SK-MEL-5 (cell line): ENCODE measurements at regions not wholly inside any gene's neighbourhood (a gene's known extent, or its start where the extent isn't known, plus 50 kb on each side); places are given as distances from the start of the nearest gene placed in this dataset.
"Not testable (repeated sequence)": the region's sequence is repeated elsewhere in the genome, so short reads cannot be mapped to it uniquely, and the experiment has no call there.

Experiments used
- DNase-seq: peaks from one replicate; pipeline ENCODE4 v3.0.0-alpha.2; 2016; ENCODE audit warnings: low read depth, low spot score
- in situ Hi-C: cut with HindIII; loops from 2 replicates; pipeline ENCODE4 v1.10.0; 2016; ENCODE audit warnings: low sequenced_read_pairs, high pct_unique_total_duplicates, low pct_unique_long_range_greater_than_20kb

DNA sequence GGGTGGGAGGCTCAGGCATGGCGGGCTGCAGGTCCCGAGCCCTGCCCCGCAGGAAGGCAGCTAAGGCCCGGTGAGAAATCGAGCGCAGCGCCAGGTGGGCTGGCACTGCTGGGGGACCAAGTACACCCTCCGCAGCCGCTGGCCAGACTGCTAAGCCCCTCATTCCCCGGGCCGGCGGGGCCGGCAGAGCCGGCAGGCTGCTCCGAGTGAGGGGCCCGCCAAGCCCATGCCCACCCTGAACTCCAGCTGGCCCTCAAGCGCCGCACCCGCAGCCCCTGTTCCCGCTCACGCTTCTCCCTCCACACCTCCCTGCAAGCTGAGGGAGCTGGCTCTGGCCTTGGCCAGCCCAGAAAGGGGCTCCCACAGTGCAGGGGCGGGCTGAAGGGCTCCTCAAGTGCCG lies 1361.1 kb upstream of the ZEB2 start:
- in situ Hi-C loops, DNase-seq: not testable (repeated sequence)

GRCh38 chr2:145875016-145875415 lies 1355.1 kb upstream of the ZEB2 start:
- in situ Hi-C loops, result no loop called here

GRCh38 chr2:145874466-145874865 lies 1354.5 kb upstream of the ZEB2 start:
- DNase-seq, result no peak
- in situ Hi-C loops, result no loop called here

More at GRCh38 chr2:145875016-145875415, 1355.1 kb upstream of the ZEB2 start:
- no peak for DNase-seq

DNA sequence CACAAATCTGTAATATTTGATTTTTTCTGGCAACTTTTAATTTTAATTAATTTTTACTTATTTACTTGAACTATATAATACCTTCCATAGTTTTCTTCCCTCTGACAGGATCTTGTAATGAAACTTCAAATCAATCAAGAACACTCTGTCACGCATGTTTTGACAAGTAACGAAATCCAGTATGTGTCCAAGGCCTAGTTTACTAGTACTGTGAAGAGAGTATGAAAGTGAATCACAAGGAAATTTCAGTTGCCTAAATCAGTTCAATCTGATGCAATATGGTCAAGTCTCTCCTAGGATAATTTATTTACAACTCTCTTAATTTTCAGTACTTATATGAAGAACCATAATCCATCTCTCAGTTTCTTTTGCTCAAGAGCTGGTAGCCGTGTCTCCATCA lies 1344.6 kb upstream of the ZEB2 start:
- DNase-seq, result no peak
- in situ Hi-C loops, result no loop called here

DNA sequence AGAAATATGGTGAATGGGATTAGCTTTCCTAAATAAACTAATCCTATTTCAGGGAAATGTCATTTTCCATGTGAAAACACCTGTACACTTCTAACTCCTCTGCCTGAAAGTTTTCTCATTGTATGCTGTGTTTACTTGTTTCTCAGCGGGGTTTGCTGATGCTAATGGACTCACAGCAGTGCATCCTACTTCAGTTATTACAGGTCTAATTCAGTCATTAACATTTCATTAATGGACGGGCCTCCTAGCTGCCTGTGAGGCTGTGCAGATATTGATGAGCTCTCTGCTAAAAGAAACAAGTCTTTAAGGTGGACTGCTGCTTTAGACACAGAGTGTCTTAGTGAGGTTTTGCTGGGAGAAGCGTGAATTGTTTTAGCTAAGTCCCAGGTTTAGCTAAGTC lies 1342.0 kb upstream of the ZEB2 start:
- DNase-seq, result no peak
- in situ Hi-C loops, result no loop called here

DNA sequence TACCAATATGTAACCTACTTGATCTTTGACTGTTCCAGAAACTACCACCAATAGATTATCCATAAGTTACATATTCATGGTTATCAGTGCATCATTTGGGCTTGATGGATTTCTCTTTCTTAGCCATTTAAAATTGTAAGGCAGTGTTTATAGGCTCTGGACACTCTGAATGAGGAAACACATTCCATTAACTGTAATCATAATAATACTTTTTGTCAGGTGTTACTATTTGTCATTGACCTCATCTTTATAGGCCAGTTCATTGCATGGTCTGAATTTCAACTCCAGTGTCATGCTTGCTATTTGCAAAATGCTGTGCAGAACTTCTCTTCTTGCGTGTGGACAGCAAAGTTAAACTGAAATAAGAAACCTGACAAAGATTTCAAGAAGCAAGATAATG lies 1340.2 kb upstream of the ZEB2 start:
- in situ Hi-C loops, result no loop called here
- no peak for DNase-seq

- in situ Hi-C loops, result no loop called here
- DNase-seq, result no peak
These were observed 1335.2 kb upstream of the ZEB2 start for GRCh38 chr2:145855142-145855541.

DNA sequence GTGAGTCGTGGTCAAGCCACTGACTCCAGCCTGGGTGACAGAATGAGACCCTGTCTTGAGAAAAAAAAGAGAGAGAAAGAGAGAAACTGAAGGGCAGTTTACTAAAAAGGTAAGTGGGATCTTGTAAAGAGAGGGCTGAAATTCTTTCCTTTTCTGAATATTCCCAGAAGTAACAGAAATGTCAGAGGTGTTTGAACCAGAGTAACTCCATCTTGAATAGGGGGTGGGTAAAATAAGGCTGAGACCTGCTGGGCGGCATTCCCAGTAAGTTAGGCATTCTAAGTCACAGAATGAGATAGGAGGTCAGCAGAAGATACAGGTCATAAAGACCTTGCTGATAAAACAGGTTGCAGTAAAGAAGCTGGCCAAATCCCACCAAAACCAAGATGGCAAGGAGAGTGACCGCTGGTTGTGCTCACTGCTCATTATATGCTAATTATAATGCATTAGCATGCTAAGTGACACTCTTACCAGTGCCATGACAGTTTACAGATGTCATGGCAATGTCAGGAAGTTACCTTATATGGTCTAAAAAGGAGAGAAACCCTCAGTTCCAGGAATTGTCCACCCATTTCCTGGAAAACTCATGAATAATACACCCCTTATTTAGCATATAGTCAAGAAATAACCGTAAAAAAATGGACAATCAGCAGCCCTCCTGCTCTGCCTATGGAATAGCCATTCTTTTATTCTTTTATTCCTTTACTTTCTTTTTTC lies 1334.3 kb upstream of the ZEB2 start:
- in situ Hi-C loops, result no loop called here
- DNase-seq, result no peak

DNA sequence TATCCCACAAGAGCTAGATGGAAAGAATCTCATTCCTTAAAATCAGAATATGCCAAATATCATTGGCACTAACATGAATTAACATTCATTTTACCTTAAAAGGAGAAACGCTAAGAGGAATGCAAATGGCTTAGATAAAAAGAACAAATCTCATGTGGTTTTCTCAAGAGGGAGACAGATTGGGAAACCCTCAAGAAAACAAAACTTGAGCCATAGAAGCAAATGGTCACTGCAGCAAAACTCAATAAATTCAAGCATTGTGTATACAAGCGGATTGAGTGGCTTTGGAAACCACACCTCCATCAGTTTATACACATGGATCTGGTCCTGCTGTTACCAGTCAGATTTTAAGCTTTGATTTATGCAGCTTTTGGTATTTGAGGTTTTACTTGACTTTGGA lies 1331.8 kb upstream of the ZEB2 start:
- in situ Hi-C loops, result no loop called here

DNA sequence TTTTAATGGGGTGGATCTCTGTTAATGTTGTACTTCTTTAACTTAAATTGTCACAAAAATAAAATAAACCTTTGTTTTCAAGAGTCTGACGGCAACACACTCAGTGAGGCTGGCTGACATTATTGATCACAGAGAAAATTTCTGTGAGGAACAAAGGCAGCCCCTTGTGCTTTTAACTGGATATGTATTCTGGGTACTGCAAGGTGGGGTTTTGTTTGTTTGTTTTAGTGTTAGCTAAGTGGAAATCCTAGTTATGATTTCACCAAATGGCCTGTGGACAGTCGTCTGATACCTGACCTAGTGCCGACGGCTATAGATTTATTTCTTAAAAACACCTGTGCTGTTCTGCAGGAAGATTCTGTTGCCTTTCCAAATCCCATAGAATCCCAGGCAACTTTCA lies 1329.5 kb upstream of the ZEB2 start:
- DNase-seq, result no peak
- in situ Hi-C loops, result no loop called here

More for the DNA sequence above, 1331.8 kb upstream of the ZEB2 start:
- no peak for DNase-seq

GRCh38 chr2:145846982-145847381 lies 1327.1 kb upstream of the ZEB2 start:
- in situ Hi-C loops, result no loop called here
- no peak for DNase-seq

GRCh38 chr2:145845923-145846322 lies 1326.0 kb upstream of the ZEB2 start:
- in situ Hi-C loops, result no loop called here
- no peak for DNase-seq

- DNase-seq, result no peak
- in situ Hi-C loops, result no loop called here
These were observed 1325.4 kb upstream of the ZEB2 start for GRCh38 chr2:145845207-145845894.

DNA sequence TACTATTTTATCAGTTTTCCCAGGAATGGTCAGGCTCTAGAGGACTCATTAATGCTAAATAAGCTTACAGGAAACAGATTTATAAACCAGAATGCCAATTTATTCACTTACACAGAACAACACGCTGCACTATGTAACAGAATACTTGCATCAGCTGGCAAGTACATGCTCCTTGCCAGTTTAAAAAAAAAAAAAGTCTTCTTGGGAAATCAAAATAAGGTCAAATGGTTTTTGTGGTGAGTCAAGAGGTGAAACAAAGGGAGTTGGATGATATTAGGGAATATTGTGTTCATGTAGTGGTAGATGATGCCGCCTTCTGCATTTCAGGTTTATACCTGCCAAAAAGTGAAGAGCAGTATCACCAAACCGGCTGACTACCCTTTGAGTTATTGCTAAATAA lies 1322.1 kb upstream of the ZEB2 start:
- in situ Hi-C loops, result no loop called here
- no peak for DNase-seq

GRCh38 chr2:145836986-145837385 lies 1317.1 kb upstream of the ZEB2 start:
- no peak for DNase-seq

GRCh38 chr2:145835665-145836064 lies 1315.7 kb upstream of the ZEB2 start:
- DNase-seq, result no peak
- in situ Hi-C loops, result no loop called here

More at GRCh38 chr2:145836986-145837385, 1317.1 kb upstream of the ZEB2 start:
- in situ Hi-C loops, result no loop called here

- in situ Hi-C loops, result no loop called here
- DNase-seq, result no peak
These were observed 1312.8 kb upstream of the ZEB2 start for GRCh38 chr2:145832681-145833080.

DNA sequence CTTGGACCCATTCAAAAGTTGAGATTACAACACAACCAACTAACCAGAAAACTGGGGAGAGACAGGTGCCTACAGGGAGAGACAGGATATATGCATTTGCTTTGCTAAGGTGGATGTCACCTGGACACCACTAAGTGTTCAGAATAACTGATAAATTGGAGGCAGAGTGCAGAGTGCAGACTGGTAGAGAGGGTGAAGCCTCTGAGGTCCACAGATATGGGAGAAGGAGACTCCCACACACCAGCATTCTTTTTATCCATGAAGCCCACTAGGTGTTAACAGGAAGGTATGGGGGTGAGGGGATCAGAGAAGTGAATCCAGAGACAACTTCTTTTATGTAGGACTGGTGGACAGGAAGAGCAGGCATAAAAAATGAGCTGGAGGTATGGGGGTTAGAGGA lies 1310.0 kb upstream of the ZEB2 start:
- in situ Hi-C loops, result no loop called here
- DNase-seq, result no peak

DNA sequence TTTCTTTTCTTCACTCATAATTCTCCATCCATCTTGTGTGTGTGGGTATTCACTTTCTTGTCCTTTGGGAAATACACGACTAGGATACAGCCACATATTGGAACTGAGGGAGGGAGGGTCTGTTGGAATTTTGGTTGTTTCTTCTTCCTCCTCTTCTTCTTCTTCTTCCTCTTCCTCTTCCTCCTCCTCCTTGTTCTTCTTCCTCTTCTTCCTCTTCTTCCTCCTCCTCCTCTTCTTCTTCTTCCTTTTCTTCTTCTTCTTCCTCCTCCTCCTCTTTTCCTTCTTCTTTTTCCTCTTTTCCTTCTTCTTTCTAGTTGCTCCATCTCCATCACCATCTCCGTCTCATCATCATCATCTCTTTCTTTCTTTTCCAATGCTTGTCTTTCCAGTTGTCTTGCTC lies 1307.3 kb upstream of the ZEB2 start:
- in situ Hi-C loops, result no loop called here
- no peak for DNase-seq
